Spleen (tissue), 7 donors: ENCODE measurements at regions not wholly inside any gene's neighbourhood (a gene's known extent, or its start where the extent isn't known, plus 50 kb on each side); places are given as distances from the start of the nearest gene placed in this dataset.

Source experiments
- POLR2A ChIP-seq, 3 donors: fragments of 450-650 bp; IDR thresholded peaks; one replicate each; pipeline ENCODE4 v1.5.1; 2017; ENCODE audit warnings: antibody characterized with exemption in 3 of 3, mild to moderate bottlenecking in 1 of 3
- TF ChIP-seq, protein P1 (sequence below), 11 experiments: fragments of 200-600 bp in 7 of 11; fragments of 450-650 bp in 4 of 11; sonication (generic) in 4 of 11; IDR thresholded peaks in 8 of 11; conservative IDR thresholded peaks in 3 of 11; 1 replicate in 7 of 11; 2 replicates in 4 of 11; pipeline versions ENCODE4 v1.4.0 to v1.8.0; 2016 to 2021; ENCODE audit warnings: antibody characterized with exemption in 11 of 11, inconsistent platforms in 4 of 11, mild to moderate bottlenecking in 1 of 11
- donor health status: DM: no; HTN: no; CAD: no; lungs with moderate emphysema.
- donor health status: DM: no; HTN: no; CAD: no.
- donor health status: DM: no; HTN: no; CAD: no.

GRCh38 chr13:79141082-79141481 is 265.0 kb downstream of the RBM26 start:
- TF ChIP-seq, protein P1, sequence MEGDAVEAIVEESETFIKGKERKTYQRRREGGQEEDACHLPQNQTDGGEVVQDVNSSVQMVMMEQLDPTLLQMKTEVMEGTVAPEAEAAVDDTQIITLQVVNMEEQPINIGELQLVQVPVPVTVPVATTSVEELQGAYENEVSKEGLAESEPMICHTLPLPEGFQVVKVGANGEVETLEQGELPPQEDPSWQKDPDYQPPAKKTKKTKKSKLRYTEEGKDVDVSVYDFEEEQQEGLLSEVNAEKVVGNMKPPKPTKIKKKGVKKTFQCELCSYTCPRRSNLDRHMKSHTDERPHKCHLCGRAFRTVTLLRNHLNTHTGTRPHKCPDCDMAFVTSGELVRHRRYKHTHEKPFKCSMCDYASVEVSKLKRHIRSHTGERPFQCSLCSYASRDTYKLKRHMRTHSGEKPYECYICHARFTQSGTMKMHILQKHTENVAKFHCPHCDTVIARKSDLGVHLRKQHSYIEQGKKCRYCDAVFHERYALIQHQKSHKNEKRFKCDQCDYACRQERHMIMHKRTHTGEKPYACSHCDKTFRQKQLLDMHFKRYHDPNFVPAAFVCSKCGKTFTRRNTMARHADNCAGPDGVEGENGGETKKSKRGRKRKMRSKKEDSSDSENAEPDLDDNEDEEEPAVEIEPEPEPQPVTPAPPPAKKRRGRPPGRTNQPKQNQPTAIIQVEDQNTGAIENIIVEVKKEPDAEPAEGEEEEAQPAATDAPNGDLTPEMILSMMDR (IDR thresholded peaks at IDR 0.05 in 8 of 11, conservative IDR thresholded peaks at IDR 0.05 in 3 of 11): no peak
- TF ChIP-seq POLR2A (IDR thresholded peaks at IDR 0.05): no peak
